Amniotic stem cell (primary cell): ENCODE measurements at regions not wholly inside any gene's neighbourhood (a gene's known extent, or its start where the extent isn't known, plus 50 kb on each side); places are given as distances from the start of the nearest gene placed in this dataset.

Source experiments
- DNase-seq: peaks from one replicate; lab custom pipeline; 2025; lab: John Stamatoyannopoulos, UW

DNA sequence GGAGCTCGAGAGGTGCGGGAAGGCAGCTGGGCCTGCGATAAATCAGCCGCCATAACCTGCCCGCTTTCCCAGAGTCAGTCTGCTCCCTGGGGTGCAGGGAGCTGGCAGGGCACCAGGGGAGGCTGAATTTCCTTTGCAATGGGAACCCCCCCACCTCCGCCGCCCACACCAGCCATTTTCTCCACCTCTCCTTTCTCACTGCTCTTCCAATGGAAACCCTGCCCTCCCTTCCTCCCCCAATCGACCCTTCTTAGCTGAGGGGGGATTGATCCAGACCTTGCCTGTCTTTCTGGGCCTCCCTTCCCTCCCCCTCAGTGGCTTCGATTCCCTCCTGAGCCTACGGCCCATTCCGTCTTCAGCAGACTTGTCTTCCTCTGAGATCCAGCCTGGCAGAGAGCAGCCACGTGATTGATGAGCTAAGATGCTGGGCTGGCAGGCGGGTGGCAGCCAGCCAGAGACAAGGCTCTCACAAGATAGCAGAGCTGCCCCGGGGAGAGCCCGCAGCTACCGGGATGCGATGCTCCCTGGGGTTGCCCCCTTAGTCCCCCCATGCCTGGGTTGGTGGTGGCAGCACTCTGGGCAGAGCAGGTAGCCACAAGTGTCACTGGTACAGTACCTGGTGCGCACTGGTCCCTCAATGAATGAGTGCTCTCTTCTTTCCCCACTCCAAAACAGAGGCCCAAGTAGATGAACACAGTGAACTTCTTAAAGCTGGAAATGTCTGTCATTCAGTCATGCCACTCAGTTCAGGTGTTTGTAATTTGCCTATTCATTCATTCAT lies 53.7 kb upstream of the FABP6 start:
- no peak for DNase-seq

DNA sequence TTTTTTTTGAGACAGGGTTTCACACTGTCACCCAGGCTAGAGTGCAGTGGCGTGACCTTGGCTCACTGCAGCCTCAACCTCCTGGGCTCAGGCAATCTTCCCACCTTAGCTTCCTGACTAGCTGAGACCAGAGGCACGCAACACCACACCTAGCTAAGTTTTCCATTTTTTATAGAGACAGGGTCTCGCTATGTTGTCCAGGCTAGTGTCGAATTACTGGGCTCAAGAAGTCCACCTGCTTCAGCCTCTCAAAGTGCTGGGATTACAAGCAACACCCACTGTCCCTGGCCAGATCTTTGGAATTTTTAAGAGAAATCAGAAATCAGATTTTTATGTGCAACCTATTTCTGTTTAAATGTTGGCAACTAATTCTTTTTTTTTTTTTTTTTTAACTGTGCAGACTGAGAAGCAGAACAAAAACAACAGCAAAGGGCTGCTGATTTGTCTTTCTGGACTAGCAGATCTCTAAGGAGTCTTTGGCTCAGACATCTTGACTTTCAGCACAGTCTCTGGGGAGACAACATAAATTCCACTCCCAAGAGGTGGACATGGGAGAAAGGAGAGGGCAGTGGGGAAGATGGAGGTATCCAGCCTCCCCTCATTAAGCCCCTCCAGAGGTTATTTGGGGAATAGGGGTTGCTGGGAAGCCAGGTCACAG lies 54.4 kb upstream of the FABP6 start:
- no peak for DNase-seq

DNA sequence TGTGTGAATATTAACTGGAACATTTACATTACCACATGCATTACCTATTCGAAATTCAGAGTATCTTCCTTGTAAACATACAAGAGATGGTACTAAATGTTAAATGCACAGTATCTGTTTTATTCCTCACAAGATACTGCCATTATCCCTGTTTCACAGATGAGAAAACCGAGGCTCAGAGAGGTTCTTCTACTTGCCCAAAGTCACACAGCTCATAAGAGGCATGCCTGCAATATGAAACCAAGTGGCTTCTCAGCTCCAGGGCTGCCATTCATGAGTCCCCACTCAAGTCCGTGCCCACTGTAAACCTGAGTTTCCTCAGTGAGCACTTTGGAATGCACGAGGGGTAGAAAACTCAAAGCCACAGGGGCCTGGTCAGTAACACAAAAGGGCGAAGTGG lies 55.0 kb upstream of the FABP6 start:
- DNase-seq, result no peak

DNA sequence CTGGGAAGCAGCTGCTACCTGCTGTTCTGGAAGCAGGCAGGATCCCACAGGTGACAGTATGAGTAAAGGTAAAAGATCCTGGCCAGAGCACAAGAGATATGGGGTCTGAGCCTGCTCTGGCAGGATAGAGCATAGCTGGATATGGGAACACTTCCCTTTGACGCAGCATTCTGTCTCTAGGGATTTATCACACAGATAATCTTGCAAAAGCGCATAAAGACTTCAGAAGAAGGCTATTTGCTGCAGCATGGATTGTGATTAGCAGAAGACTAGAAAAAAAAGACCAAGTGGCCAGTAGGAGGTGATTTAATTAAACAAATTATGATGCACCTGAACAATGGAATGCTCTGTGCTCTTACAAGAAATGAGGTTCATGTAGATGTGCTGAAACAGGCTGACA lies 52.4 kb upstream of the PWWP2A start:
- DNase-seq, result no peak

DNA sequence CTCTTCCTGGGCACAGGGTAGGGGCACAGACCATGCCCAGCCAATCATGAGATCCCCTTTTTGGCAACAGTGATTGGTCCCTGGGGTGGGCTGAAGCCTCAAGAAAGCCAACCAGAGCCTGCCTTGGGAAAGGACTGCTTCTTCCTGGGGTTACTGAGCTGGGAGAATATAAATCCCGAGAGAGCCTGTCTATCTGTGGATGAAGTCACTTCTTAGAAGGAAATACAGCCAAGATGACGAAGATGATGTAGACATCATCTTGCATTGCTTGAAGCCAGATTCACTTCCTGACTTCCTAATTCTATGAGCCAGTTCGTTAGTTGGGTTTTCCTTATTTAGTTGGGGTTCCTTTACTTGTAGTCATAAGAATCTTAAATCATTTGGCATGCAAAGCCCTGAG lies 50.1 kb upstream of the PWWP2A start:
- peak; percentile 58 for DNase-seq
